Kidney (tissue), 13 donors: ENCODE measurements at regions not wholly inside any gene's neighbourhood (a gene's known extent, or its start where the extent isn't known, plus 50 kb on each side); places are given as distances from the start of the nearest gene placed in this dataset.
A peak's percentile ranks its signal among the peaks of the same experiment; 100 is the strongest.

Source experiments
- DNase-seq, 5 donors: peaks; one replicate each; pipeline ENCODE4 v3.0.0-alpha.2; 2013 to 2020
- FAIRE-seq: peaks from 2 replicates; lab custom pipeline; 2012; peaks lifted over from hg19 to GRCh38; lab: Jason Lieb, UNC
- H3K27ac ChIP-seq, 2 donors: one replicate each; pipeline ENCODE4 v1.7.0; 2013; ENCODE audit warnings: low read depth in 2 of 2, low read length in 2 of 2, inconsistent platforms in 1 of 2
- H3K27me3 ChIP-seq: one replicate; pipeline ENCODE4 v1.7.1; 2013; ENCODE audit warnings: low read length, inconsistent platforms; ENCODE audit not compliant: control insufficient read depth, insufficient read depth
- H3K36me3 ChIP-seq, 3 donors: one replicate each; pipeline versions ENCODE4 v1.7.0 to v1.7.1; 2013; ENCODE audit warnings: low read length in 3 of 3, control low read depth in 1 of 3, inconsistent platforms in 1 of 3; ENCODE audit not compliant: insufficient read depth in 3 of 3, control insufficient read depth in 2 of 3
- H3K4me1 ChIP-seq, 3 donors: one replicate each; pipeline versions ENCODE4 v1.7.0 to v1.7.1; 2013; ENCODE audit warnings: low read length in 3 of 3, inconsistent platforms in 1 of 3, low read depth in 1 of 3; ENCODE audit not compliant: control insufficient read depth in 2 of 3, insufficient read depth in 2 of 3
- H3K4me3 ChIP-seq, 3 donors: one replicate each; pipeline versions ENCODE4 v1.7.0 to v1.8.1; 2013; ENCODE audit warnings: low read length in 3 of 3, control low read depth in 1 of 3, inconsistent platforms in 1 of 3
- H3K9ac ChIP-seq, 3 donors: one replicate each; pipeline versions ENCODE4 v1.7.0 to v1.7.1; 2013; ENCODE audit warnings: low read length in 3 of 3, control low read depth in 1 of 3, inconsistent platforms in 1 of 3
- H3K9me3 ChIP-seq, 3 donors: one replicate each; pipeline versions ENCODE4 v1.7.0 to v1.7.1; 2013; ENCODE audit warnings: low read length in 3 of 3, control low read depth in 1 of 3, inconsistent platforms in 1 of 3; ENCODE audit not compliant: control insufficient read depth in 2 of 3, insufficient read depth in 1 of 3
- CTCF ChIP-seq: IDR thresholded peaks from 3 replicates; pipeline ENCODE4 v1.5.1; 2012; ENCODE audit warnings: mild to moderate bottlenecking, moderate library complexity, borderline replicate concordance; ENCODE audit not compliant: insufficient read depth; ENCODE audit errors: extremely low read depth
- intact Hi-C: fragments of 100-400 bp; cut with DNase I; formaldehyde crosslinking; loops from one replicate; pipeline ENCODE4 v1.11.1; 2022
- donor health status: control.
- donor health status: control.
- donor health status: control.
- donor health status: control.
- donor health status: control.
- donor health status: DM: yes; HTN: yes; CAD: no.
- donor health status: Normal renal cell carcinoma (clear cell type).

- no peak for FAIRE-seq
- intact Hi-C loops = no loop called here
- DNase-seq = peak in 1 of 5 donors; percentile 33
These were observed 753.6 kb upstream of the STXBP6 start for GRCh38 chr14:25803386-25804018.

GRCh38 chr14:25800841-25801240 is 750.9 kb upstream of the STXBP6 start:
- Histone ChIP-seq H3K4me1 (no peaks in the 10 kb centered on the region), H3K9me3 (no peaks in the 10 kb centered on the region), H3K36me3 (no peaks in the 10 kb centered on the region), H3K27me3 (no peaks in the 10 kb centered on the region), H3K27ac (no peak overlapping the region), H3K4me3 (no peak overlapping the region), H3K9ac (no peak overlapping the region)
- intact Hi-C loops = no loop called here
- no peak for FAIRE-seq
- no peak for DNase-seq
- no peak for TF ChIP-seq CTCF

More at GRCh38 chr14:25803386-25804018, 753.6 kb upstream of the STXBP6 start:
- H3K27me3 ChIP-seq = no peaks in the 10 kb centered on the region
- no peak overlapping the region for H3K4me3 ChIP-seq
- H3K9me3 ChIP-seq = no peaks in the 10 kb centered on the region
- H3K36me3 ChIP-seq = no peaks in the 10 kb centered on the region
- no peak overlapping the region for H3K9ac ChIP-seq
- no peak overlapping the region for H3K27ac ChIP-seq
- TF ChIP-seq CTCF = no peak
- no peaks in the 10 kb centered on the region for H3K4me1 ChIP-seq

GRCh38 chr14:25788252-25788651 is 738.3 kb upstream of the STXBP6 start:
- Histone ChIP-seq H3K4me3 (no peak overlapping the region), H3K27ac (no peak overlapping the region), H3K4me1 (no peaks in the 10 kb centered on the region), H3K9ac (no peak overlapping the region), H3K27me3 (no peaks in the 10 kb centered on the region), H3K36me3 (no peaks in the 10 kb centered on the region), H3K9me3 (no peaks in the 10 kb centered on the region)
- no peak for TF ChIP-seq CTCF
- FAIRE-seq = no peak
- no peak for DNase-seq
- intact Hi-C loops = no loop called here

- no peak overlapping the region for H3K4me3 ChIP-seq
- H3K27ac ChIP-seq = no peak overlapping the region
- DNase-seq (no peak), FAIRE-seq (no peak)
- no peaks in the 10 kb centered on the region for H3K9me3 ChIP-seq
- no peaks in the 10 kb centered on the region for H3K36me3 ChIP-seq
- intact Hi-C loops = no loop called here
- no peak for TF ChIP-seq CTCF
- H3K27me3 ChIP-seq = no peaks in the 10 kb centered on the region
- no peaks in the 10 kb centered on the region for H3K4me1 ChIP-seq
- H3K9ac ChIP-seq = no peak overlapping the region
These were observed 716.0 kb upstream of the STXBP6 start for GRCh38 chr14:25765909-25766308.
